ENCODE measurements at regions not wholly inside any gene's neighbourhood (a gene's known extent, or its start where the extent isn't known, plus 50 kb on each side); places are given as distances from the start of the nearest gene placed in this dataset.

GRCh38 chr20:57787151-57787989, 77.6 kb upstream of the PMEPA1 start:
- Histone ChIP-seq H3K27ac (ENCODE audit: low read depth, low read length) (no peak overlapping the region), H3K4me1 (ENCODE audit: control insufficient read depth in 5 of 5, insufficient read depth in 5 of 5, low read length in 5 of 5) (peaks cover 0 to 14% (median 0%) of the 10 kb centered on the region in 5 donors), H3K36me3 (ENCODE audit: control insufficient read depth in 5 of 5, insufficient read depth in 5 of 5, low read length in 5 of 5) (no peaks in the 10 kb centered on the region), H3K9ac (ENCODE audit: low read length in 5 of 5) (no peak overlapping the region), H3K27me3 (ENCODE audit: control insufficient read depth in 5 of 5, insufficient read depth in 4 of 5, low read length in 5 of 5) (peaks cover 0 to 6% (median 4%) of the 10 kb centered on the region in 5 donors), H3K9me3 (ENCODE audit: control insufficient read depth in 5 of 5, low read length in 5 of 5) (peaks cover 0 to 2% (median 0%) of the 10 kb centered on the region in 5 donors), H3K4me3 (ENCODE audit: low read depth in 1 of 5, low read length in 5 of 5) (no peak overlapping the region)

GRCh38 chr20:57786304-57786932, 76.6 kb upstream of the PMEPA1 start:
- peaks cover 0 to 6% (median 4%) of the 10 kb centered on the region in 5 donors for H3K27me3 ChIP-seq (ENCODE audit: control insufficient read depth in 5 of 5, insufficient read depth in 4 of 5, low read length in 5 of 5)
- H3K27ac ChIP-seq (ENCODE audit: low read depth, low read length) = no peak overlapping the region
- H3K36me3 ChIP-seq (ENCODE audit: control insufficient read depth in 5 of 5, insufficient read depth in 5 of 5, low read length in 5 of 5) = no peaks in the 10 kb centered on the region
- no peak overlapping the region for H3K4me3 ChIP-seq (ENCODE audit: low read depth in 1 of 5, low read length in 5 of 5)
- no peaks in the 10 kb centered on the region for H3K9me3 ChIP-seq (ENCODE audit: control insufficient read depth in 5 of 5, low read length in 5 of 5)
- peaks cover 0 to 14% (median 0%) of the 10 kb centered on the region in 5 donors for H3K4me1 ChIP-seq (ENCODE audit: control insufficient read depth in 5 of 5, insufficient read depth in 5 of 5, low read length in 5 of 5)
- H3K9ac ChIP-seq (ENCODE audit: low read length in 5 of 5) = no peak overlapping the region

- Histone ChIP-seq H3K27me3 (ENCODE audit: control insufficient read depth in 5 of 5, insufficient read depth in 4 of 5, low read length in 5 of 5) (peaks cover 0 to 6% (median 4%) of the 10 kb centered on the region in 5 donors), H3K4me1 (ENCODE audit: control insufficient read depth in 5 of 5, insufficient read depth in 5 of 5, low read length in 5 of 5) (peaks cover 0 to 15% (median 0%) of the 10 kb centered on the region in 5 donors)
Measured at GRCh38 chr20:57785720-57786119, 75.9 kb upstream of the PMEPA1 start.

GRCh38 chr20:57785061-57785460, 75.2 kb upstream of the PMEPA1 start:
- Histone ChIP-seq H3K9me3 (ENCODE audit: control insufficient read depth in 5 of 5, low read length in 5 of 5) (no peaks in the 10 kb centered on the region), H3K4me1 (ENCODE audit: control insufficient read depth in 5 of 5, insufficient read depth in 5 of 5, low read length in 5 of 5) (peaks cover 0 to 22% (median 0%) of the 10 kb centered on the region in 5 donors), H3K27ac (ENCODE audit: low read depth, low read length) (no peak overlapping the region), H3K4me3 (ENCODE audit: low read depth in 1 of 5, low read length in 5 of 5) (no peak overlapping the region), H3K27me3 (ENCODE audit: control insufficient read depth in 5 of 5, insufficient read depth in 4 of 5, low read length in 5 of 5) (peaks cover 0 to 6% (median 4%) of the 10 kb centered on the region in 5 donors), H3K9ac (ENCODE audit: low read length in 5 of 5) (no peak overlapping the region), H3K36me3 (ENCODE audit: control insufficient read depth in 5 of 5, insufficient read depth in 5 of 5, low read length in 5 of 5) (no peaks in the 10 kb centered on the region)

More at GRCh38 chr20:57785720-57786119, 75.9 kb upstream of the PMEPA1 start:
- Histone ChIP-seq H3K36me3 (ENCODE audit: control insufficient read depth in 5 of 5, insufficient read depth in 5 of 5, low read length in 5 of 5) (no peaks in the 10 kb centered on the region), H3K4me3 (ENCODE audit: low read depth in 1 of 5, low read length in 5 of 5) (no peak overlapping the region), H3K27ac (ENCODE audit: low read depth, low read length) (no peak overlapping the region), H3K9me3 (ENCODE audit: control insufficient read depth in 5 of 5, low read length in 5 of 5) (no peaks in the 10 kb centered on the region), H3K9ac (ENCODE audit: low read length in 5 of 5) (no peak overlapping the region)

GRCh38 chr20:57783956-57784837, 74.4 kb upstream of the PMEPA1 start:
- H3K27me3 ChIP-seq (ENCODE audit: control insufficient read depth in 5 of 5, insufficient read depth in 4 of 5, low read length in 5 of 5) = peaks cover 0 to 6% (median 4%) of the 10 kb centered on the region in 5 donors
- no peaks in the 10 kb centered on the region for H3K9me3 ChIP-seq (ENCODE audit: control insufficient read depth in 5 of 5, low read length in 5 of 5)
- no peak overlapping the region for H3K27ac ChIP-seq (ENCODE audit: low read depth, low read length)

GRCh38 chr20:57783196-57783595, 73.4 kb upstream of the PMEPA1 start:
- Histone ChIP-seq H3K4me3 (ENCODE audit: low read depth in 1 of 5, low read length in 5 of 5) (no peak overlapping the region), H3K4me1 (ENCODE audit: control insufficient read depth in 5 of 5, insufficient read depth in 5 of 5, low read length in 5 of 5) (peaks cover 0 to 26% (median 0%) of the 10 kb centered on the region in 5 donors), H3K9ac (ENCODE audit: low read length in 5 of 5) (no peak overlapping the region), H3K27me3 (ENCODE audit: control insufficient read depth in 5 of 5, insufficient read depth in 4 of 5, low read length in 5 of 5) (peaks cover 0 to 6% (median 4%) of the 10 kb centered on the region in 5 donors), H3K36me3 (ENCODE audit: control insufficient read depth in 5 of 5, insufficient read depth in 5 of 5, low read length in 5 of 5) (no peaks in the 10 kb centered on the region), H3K9me3 (ENCODE audit: control insufficient read depth in 5 of 5, low read length in 5 of 5) (no peaks in the 10 kb centered on the region), H3K27ac (ENCODE audit: low read depth, low read length) (no peak overlapping the region)

More at GRCh38 chr20:57783956-57784837, 74.4 kb upstream of the PMEPA1 start:
- Histone ChIP-seq H3K9ac (ENCODE audit: low read length in 5 of 5) (no peak overlapping the region), H3K4me3 (ENCODE audit: low read depth in 1 of 5, low read length in 5 of 5) (no peak overlapping the region), H3K4me1 (ENCODE audit: control insufficient read depth in 5 of 5, insufficient read depth in 5 of 5, low read length in 5 of 5) (peaks cover 0 to 26% (median 0%) of the 10 kb centered on the region in 5 donors), H3K36me3 (ENCODE audit: control insufficient read depth in 5 of 5, insufficient read depth in 5 of 5, low read length in 5 of 5) (no peaks in the 10 kb centered on the region)

GRCh38 chr20:57782631-57783041, 72.8 kb upstream of the PMEPA1 start:
- Histone ChIP-seq H3K4me3 (ENCODE audit: low read depth in 1 of 5, low read length in 5 of 5) (no peak overlapping the region), H3K36me3 (ENCODE audit: control insufficient read depth in 5 of 5, insufficient read depth in 5 of 5, low read length in 5 of 5) (no peaks in the 10 kb centered on the region), H3K4me1 (ENCODE audit: control insufficient read depth in 5 of 5, insufficient read depth in 5 of 5, low read length in 5 of 5) (peaks cover 0 to 26% (median 0%) of the 10 kb centered on the region in 5 donors), H3K27me3 (ENCODE audit: control insufficient read depth in 5 of 5, insufficient read depth in 4 of 5, low read length in 5 of 5) (peaks cover 0 to 6% (median 4%) of the 10 kb centered on the region in 5 donors), H3K9ac (ENCODE audit: low read length in 5 of 5) (no peak overlapping the region), H3K9me3 (ENCODE audit: control insufficient read depth in 5 of 5, low read length in 5 of 5) (no peaks in the 10 kb centered on the region), H3K27ac (ENCODE audit: low read depth, low read length) (no peak overlapping the region)

- Histone ChIP-seq H3K9me3 (ENCODE audit: control insufficient read depth in 5 of 5, low read length in 5 of 5) (no peaks in the 10 kb centered on the region), H3K27me3 (ENCODE audit: control insufficient read depth in 5 of 5, insufficient read depth in 4 of 5, low read length in 5 of 5) (peaks cover 0 to 6% (median 4%) of the 10 kb centered on the region in 5 donors), H3K27ac (ENCODE audit: low read depth, low read length) (no peak overlapping the region), H3K9ac (ENCODE audit: low read length in 5 of 5) (no peak overlapping the region), H3K4me3 (ENCODE audit: low read depth in 1 of 5, low read length in 5 of 5) (no peak overlapping the region), H3K36me3 (ENCODE audit: control insufficient read depth in 5 of 5, insufficient read depth in 5 of 5, low read length in 5 of 5) (no peaks in the 10 kb centered on the region), H3K4me1 (ENCODE audit: control insufficient read depth in 5 of 5, insufficient read depth in 5 of 5, low read length in 5 of 5) (peaks cover 0 to 26% (median 0%) of the 10 kb centered on the region in 5 donors)
Measured at GRCh38 chr20:57781901-57782300, 72.1 kb upstream of the PMEPA1 start.

- no peak overlapping the region for H3K27ac ChIP-seq (ENCODE audit: low read depth, low read length)
- H3K4me1 ChIP-seq (ENCODE audit: control insufficient read depth in 5 of 5, insufficient read depth in 5 of 5, low read length in 5 of 5) = peaks cover 0 to 26% (median 0%) of the 10 kb centered on the region in 5 donors
- no peaks in the 10 kb centered on the region for H3K36me3 ChIP-seq (ENCODE audit: control insufficient read depth in 5 of 5, insufficient read depth in 5 of 5, low read length in 5 of 5)
- H3K9ac ChIP-seq (ENCODE audit: low read length in 5 of 5) = no peak overlapping the region
- H3K27me3 ChIP-seq (ENCODE audit: control insufficient read depth in 5 of 5, insufficient read depth in 4 of 5, low read length in 5 of 5) = peaks cover 0 to 6% (median 4%) of the 10 kb centered on the region in 5 donors
- no peaks in the 10 kb centered on the region for H3K9me3 ChIP-seq (ENCODE audit: control insufficient read depth in 5 of 5, low read length in 5 of 5)
- H3K4me3 ChIP-seq (ENCODE audit: low read depth in 1 of 5, low read length in 5 of 5) = no peak overlapping the region
Measured at GRCh38 chr20:57780906-57781305, 71.1 kb upstream of the PMEPA1 start.

Data from subcutaneous abdominal adipose tissue (tissue), 5 donors.